HCT116 (cell line): ENCODE measurements at regions not wholly inside any gene's neighbourhood (a gene's known extent, or its start where the extent isn't known, plus 50 kb on each side); places are given as distances from the start of the nearest gene placed in this dataset.

Experiments
- ATAC-seq: fragments of 200-7000 bp; cut with Tn5 transposase; 2 replicates; pipeline ENCODE4 v1.9.1; 2020; ENCODE audit warnings: mild to moderate bottlenecking, moderate library complexity
- BruUV-seq: library from RNA; stranded (reverse); fragments of 400-500 nt; replicated peaks from 2 replicates; lab custom pipeline; 2021; lab: Mats Ljungman, UMichigan
- CTCF ChIA-PET: fragments of 300-600 bp; sonication (Branson Sonifier 250); formaldehyde crosslinking; loops from one replicate; lab custom pipeline; 2021; ENCODE audit warnings: antibody characterized with exemption; lab: Charles Lee
- POLR2A ChIA-PET: fragments of 300-600, 350-600 bp; sonication (Branson Sonifier 250); formaldehyde crosslinking; loops from one replicate; lab custom pipeline; 2021; ENCODE audit warnings: antibody characterized with exemption; lab: Charles Lee
- RAD21 ChIA-PET, 2 experiments: fragments of 300-600 bp; sonication (Branson Sonifier 250); formaldehyde crosslinking; loops; one replicate each; lab custom pipeline; 2023; ENCODE audit warnings: low total read pairs in 2 of 2; ENCODE audit not compliant: uncharacterized antibody in 2 of 2, unreplicated experiment in 2 of 2, low non-redundant PET in 1 of 2; lab: Charles Lee
- DNase-seq: peaks from one replicate; pipeline ENCODE4 v3.0.0-alpha.2; 2010; ENCODE audit warnings: low read depth, low spot score
- H2AFZ ChIP-seq: fragments of 200-600 bp; shearing (Covaris generic), sonication (generic); 2 replicates; pipeline ENCODE4 v1.6.1; 2017; ENCODE audit warnings: low read depth, mixed run types, mixed read lengths, antibody characterized with exemption, low read length; ENCODE audit not compliant: poor library complexity, severe bottlenecking
- H3K27ac ChIP-seq: 2 replicates; pipeline ENCODE4 v1.5.1; 2012; ENCODE audit warnings: low read depth, low read length
- H3K27me3 ChIP-seq: fragments of 200-600 bp; sonication (generic); 2 replicates; pipeline ENCODE4 v1.6.1; 2016; ENCODE audit warnings: mixed run types, low read length, mixed read lengths; ENCODE audit not compliant: insufficient read depth
- H3K36me3 ChIP-seq, 2 experiments: fragments of 200-500 bp in 1 of 2; fragments of 200-600 bp in 1 of 2; sonication (Bioruptor generic) in 1 of 2; sonication (generic) in 1 of 2; 2 replicates each; pipeline versions ENCODE4 v1.5.1 to v1.6.1; 2014 to 2016; ENCODE audit warnings: low read length in 2 of 2, inconsistent platforms in 1 of 2, mixed read lengths in 1 of 2, mixed run types in 1 of 2; ENCODE audit not compliant: insufficient read depth in 2 of 2, control insufficient read depth in 1 of 2
- H3K4me1 ChIP-seq, 2 experiments: fragments of 200-600 bp in 1 of 2; sonication (generic) in 1 of 2; 2 replicates each; pipeline versions ENCODE4 v1.5.1 to v1.6.1; 2012 to 2017; ENCODE audit warnings: low read length in 2 of 2, inconsistent platforms in 1 of 2, mild to moderate bottlenecking in 1 of 2, mixed read lengths in 1 of 2, mixed run types in 1 of 2, moderate library complexity in 1 of 2; ENCODE audit not compliant: insufficient read depth in 2 of 2, control insufficient read depth in 1 of 2
- H3K4me2 ChIP-seq: fragments of 200-600 bp; sonication (generic); 2 replicates; pipeline ENCODE4 v1.6.1; 2017; ENCODE audit warnings: mixed run types, low read length, mixed read lengths
- H3K4me3 ChIP-seq, 2 experiments: fragments of 200-600 bp in 1 of 2; sonication (generic) in 1 of 2; replicated peaks in 1 of 2; 2 replicates each; pipeline ENCODE4 v1.5.1; 2011 to 2016; ENCODE audit warnings: low read length in 2 of 2, control low read depth in 1 of 2, low read depth in 1 of 2, mild to moderate bottlenecking in 1 of 2, mixed read lengths in 1 of 2, mixed run types in 1 of 2
- H3K79me2 ChIP-seq: fragments of 200-600 bp; sonication (generic); 2 replicates; pipeline ENCODE4 v1.6.1; 2017; ENCODE audit warnings: mild to moderate bottlenecking, mixed run types, low read length, moderate library complexity, mixed read lengths; ENCODE audit not compliant: insufficient read depth
- H3K9ac ChIP-seq: fragments of 200-600 bp; sonication (generic); 2 replicates; pipeline ENCODE4 v1.6.1; 2016; ENCODE audit warnings: low read length, mixed read lengths
- H3K9me2 ChIP-seq: fragments of 200-600 bp; sonication (generic), shearing (Covaris generic); 2 replicates; pipeline ENCODE4 v1.6.1; 2017; ENCODE audit warnings: mixed run types, mild to moderate bottlenecking, moderate library complexity; ENCODE audit not compliant: insufficient read depth
- H3K9me3 ChIP-seq, 2 experiments: fragments of 200-500 bp in 1 of 2; fragments of 200-600 bp in 1 of 2; sonication (Bioruptor generic) in 1 of 2; sonication (generic) in 1 of 2; 2 replicates each; pipeline ENCODE4 v1.6.1; 2014 to 2017; ENCODE audit warnings: low read length in 2 of 2, mixed read lengths in 2 of 2, inconsistent platforms in 1 of 2, low read depth in 1 of 2, mild to moderate bottlenecking in 1 of 2, mixed run types in 1 of 2, moderate library complexity in 1 of 2; ENCODE audit not compliant: control insufficient read depth in 1 of 2, insufficient read depth in 1 of 2
- H4K20me1 ChIP-seq: fragments of 200-600 bp; sonication (generic), shearing (Covaris generic); 2 replicates; pipeline ENCODE4 v1.6.1; 2017; ENCODE audit warnings: mixed run types, mild to moderate bottlenecking, moderate library complexity; ENCODE audit not compliant: insufficient read depth
- ATF3 ChIP-seq: IDR thresholded peaks from 2 replicates; pipeline ENCODE4 v1.6.1; 2012
- CBX3 ChIP-seq: IDR thresholded peaks from 2 replicates; pipeline ENCODE4 v1.6.1; 2012; ENCODE audit warnings: low read depth
- CEBPB ChIP-seq: IDR thresholded peaks from 2 replicates; pipeline ENCODE4 v1.6.1; 2012; ENCODE audit warnings: low read depth
- CTCF ChIP-seq, 3 experiments: fragments of 200-600 bp in 1 of 3; sonication (generic) in 1 of 3; IDR thresholded peaks in 2 of 3; conservative IDR thresholded peaks in 1 of 3; 2 replicates each; pipeline ENCODE4 v1.5.1; 2012 to 2017; ENCODE audit warnings: low read depth in 2 of 3, low read length in 2 of 3, antibody characterized with exemption in 1 of 3, borderline replicate concordance in 1 of 3, control low read depth in 1 of 3, mild to moderate bottlenecking in 1 of 3, mixed read lengths in 1 of 3, mixed run types in 1 of 3, moderate library complexity in 1 of 3; ENCODE audit not compliant: insufficient read depth in 1 of 3
- EGR1 ChIP-seq: IDR thresholded peaks from 2 replicates; pipeline ENCODE4 v1.6.1; 2012; ENCODE audit warnings: low read depth
- ELF1 ChIP-seq: IDR thresholded peaks from 2 replicates; pipeline ENCODE4 v1.6.1; 2012; ENCODE audit warnings: low read depth, borderline replicate concordance
- EZH2 ChIP-seq: fragments of 200-600 bp; sonication (generic); IDR thresholded peaks from 2 replicates; pipeline ENCODE4 v1.6.1; 2017; ENCODE audit warnings: antibody characterized with exemption, mixed run types
- EZH2phosphoT487 ChIP-seq: fragments of 200-600 bp; IDR thresholded peaks from 2 replicates; pipeline ENCODE4 v1.6.1; 2018; ENCODE audit warnings: antibody characterized with exemption, borderline replicate concordance
- FOSL1 ChIP-seq: IDR thresholded peaks from 2 replicates; pipeline ENCODE4 v1.6.1; 2012; ENCODE audit warnings: low read depth
- JUND ChIP-seq: IDR thresholded peaks from 2 replicates; pipeline ENCODE4 v1.6.1; 2012
- POLR2A ChIP-seq: IDR thresholded peaks from 2 replicates; pipeline ENCODE4 v1.7.0; 2011; ENCODE audit warnings: borderline replicate concordance; ENCODE audit not compliant: insufficient read depth, insufficient read length; ENCODE audit errors: extremely low read depth
- RAD21 ChIP-seq: IDR thresholded peaks from 2 replicates; pipeline ENCODE4 v1.6.1; 2012; ENCODE audit warnings: low read depth, mild to moderate bottlenecking
- REST ChIP-seq: IDR thresholded peaks from 2 replicates; pipeline ENCODE4 v1.6.1; 2012; ENCODE audit warnings: low read depth
- SIN3A ChIP-seq: IDR thresholded peaks from 2 replicates; pipeline ENCODE4 v1.6.1; 2012; ENCODE audit warnings: low read depth
- SP1 ChIP-seq: IDR thresholded peaks from 2 replicates; pipeline ENCODE4 v1.6.1; 2012; ENCODE audit warnings: low read depth
- SRF ChIP-seq: IDR thresholded peaks from 2 replicates; pipeline ENCODE4 v1.6.1; 2012; ENCODE audit warnings: low read depth
- YY1 ChIP-seq: IDR thresholded peaks from 2 replicates; pipeline ENCODE4 v1.6.1; 2011; ENCODE audit warnings: low read length, low read depth, moderate library complexity, mild to moderate bottlenecking; ENCODE audit not compliant: insufficient replicate concordance; ENCODE audit errors: extremely low read depth
- ZBTB33 ChIP-seq: IDR thresholded peaks from 2 replicates; pipeline ENCODE4 v1.6.1; 2011; ENCODE audit warnings: mild to moderate bottlenecking, low read length, moderate library complexity; ENCODE audit not compliant: insufficient replicate concordance; ENCODE audit errors: extremely low read depth
- ZFX ChIP-seq: fragments of 450-650 bp; IDR thresholded peaks from 2 replicates; pipeline ENCODE4 v1.6.1; 2017
- intact Hi-C: fragments of 100-400 bp; cut with micrococcal nuclease; formaldehyde crosslinking; loops from 2 replicates; pipeline ENCODE4 v1.10.0; 2022

DNA sequence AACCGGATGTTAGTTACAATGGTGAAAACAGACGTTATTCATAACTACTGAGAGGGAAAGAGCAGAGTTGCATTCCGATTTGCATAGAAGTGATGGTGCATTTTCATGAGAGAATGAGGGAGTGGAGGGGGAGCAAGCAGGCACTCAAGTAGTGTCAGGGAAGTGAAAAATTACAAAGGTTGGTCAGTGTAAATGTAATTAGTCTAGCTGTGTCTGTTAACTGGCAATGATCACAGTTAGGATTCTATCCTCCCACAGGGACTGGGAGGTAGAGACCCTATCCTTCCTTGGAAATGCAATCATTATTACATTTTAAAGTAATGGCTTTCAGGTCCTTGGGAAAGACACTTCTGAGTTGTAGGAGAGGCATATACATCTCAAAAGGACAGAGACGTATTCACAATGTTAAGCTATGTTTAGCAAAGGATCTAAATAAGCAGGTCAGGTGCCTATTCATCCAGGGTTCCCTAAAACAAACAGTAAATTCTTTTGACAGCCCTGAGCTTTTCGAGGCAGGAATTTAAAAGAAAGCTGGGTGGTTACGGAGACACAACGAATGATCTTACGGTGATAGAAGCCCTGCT, 1671.8 kb upstream of the DDX18 start:
- no peak overlapping the region for H3K9ac ChIP-seq
- H3K9me2 ChIP-seq = no peaks in the 10 kb centered on the region
- no peak for DNase-seq
- CTCF ChIA-PET = no interaction called here
- POLR2A ChIA-PET = no interaction called here
- no peaks in the 10 kb centered on the region for H3K79me2 ChIP-seq
- H3K9me3 ChIP-seq = peaks cover 0 to 13% of the 10 kb centered on the region in 2 experiments; a peak in 2 of 4 replicates
- intact Hi-C loops = no loop called here
- no peaks in the 10 kb centered on the region for H3K27me3 ChIP-seq
- TF ChIP-seq SRF (no peak), ELF1 (no peak), ATF3 (no peak), REST (no peak), SIN3A (no peak), RAD21 (no peak), EZH2phosphoT487 (no peak), EGR1 (no peak), ZFX (no peak), SP1 (no peak), JUND (no peak), FOSL1 (no peak), CBX3 (no peak), YY1 (no peak), ZBTB33 (no peak), POLR2A (no peak), CEBPB (no peak), CTCF (IDR thresholded peaks at IDR 0.05 in 2 of 3, conservative IDR thresholded peaks at IDR 0.05 in 1 of 3; ENCODE audit: borderline replicate concordance in 1 of 3, insufficient read depth in 1 of 3, low read depth in 2 of 3, low read length in 2 of 3) (no peak), EZH2 (no peak)
- no TSS peak for BruUV-seq
- no peaks in the 10 kb centered on the region for H3K4me1 ChIP-seq
- no peaks in the 10 kb centered on the region for H3K36me3 ChIP-seq
- ATAC-seq = no peak
- H2AFZ ChIP-seq = no peak overlapping the region
- H3K4me3 ChIP-seq = no peak overlapping the region
- no peak overlapping the region for H3K4me2 ChIP-seq
- RAD21 ChIA-PET = no interaction called here
- H4K20me1 ChIP-seq = no peaks in the 10 kb centered on the region
- H3K27ac ChIP-seq = no peak overlapping the region
